Fibroblast of lung (primary cell): ENCODE measurements at regions not wholly inside any gene's neighbourhood (a gene's known extent, or its start where the extent isn't known, plus 50 kb on each side); places are given as distances from the start of the nearest gene placed in this dataset.

Source experiments
- EZH2 ChIP-seq: IDR thresholded peaks from 2 replicates; pipeline ENCODE4 v1.5.1; 2012; ENCODE audit warnings: low read length, control low read depth, mild to moderate bottlenecking; ENCODE audit errors: missing control alignments
- TF ChIP-seq, protein P1 (sequence below), 2 donors: IDR thresholded peaks in 1 of 2; conservative IDR thresholded peaks in 1 of 2; 1 replicate in 1 of 2; 2 replicates in 1 of 2; pipeline ENCODE4 v1.5.1; 2011 to 2012; ENCODE audit warnings: low read length in 2 of 2, control low read depth in 1 of 2, inconsistent platforms in 1 of 2, low read depth in 1 of 2, mild to moderate bottlenecking in 1 of 2

DNA sequence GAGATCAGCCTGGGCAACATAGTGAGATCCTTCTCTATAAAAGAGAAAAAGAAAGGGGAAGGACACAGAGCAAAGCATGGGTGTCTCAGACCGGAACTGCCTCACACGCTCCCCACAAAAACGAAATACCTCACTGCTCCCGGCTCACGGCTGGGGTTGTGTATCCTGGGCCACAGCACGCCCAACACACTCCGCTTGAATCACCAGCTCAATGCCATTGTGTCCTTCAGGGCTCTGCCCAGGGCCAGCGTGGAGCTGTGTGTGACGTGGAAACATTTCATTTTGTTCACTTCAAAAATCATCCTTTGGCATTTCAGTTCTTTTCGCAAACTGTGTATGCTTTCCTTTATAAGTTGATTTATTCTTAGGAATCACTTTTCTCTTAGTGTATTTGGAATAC lies 279.5 kb downstream of the IRX1 start:
- TF ChIP-seq, protein P1, sequence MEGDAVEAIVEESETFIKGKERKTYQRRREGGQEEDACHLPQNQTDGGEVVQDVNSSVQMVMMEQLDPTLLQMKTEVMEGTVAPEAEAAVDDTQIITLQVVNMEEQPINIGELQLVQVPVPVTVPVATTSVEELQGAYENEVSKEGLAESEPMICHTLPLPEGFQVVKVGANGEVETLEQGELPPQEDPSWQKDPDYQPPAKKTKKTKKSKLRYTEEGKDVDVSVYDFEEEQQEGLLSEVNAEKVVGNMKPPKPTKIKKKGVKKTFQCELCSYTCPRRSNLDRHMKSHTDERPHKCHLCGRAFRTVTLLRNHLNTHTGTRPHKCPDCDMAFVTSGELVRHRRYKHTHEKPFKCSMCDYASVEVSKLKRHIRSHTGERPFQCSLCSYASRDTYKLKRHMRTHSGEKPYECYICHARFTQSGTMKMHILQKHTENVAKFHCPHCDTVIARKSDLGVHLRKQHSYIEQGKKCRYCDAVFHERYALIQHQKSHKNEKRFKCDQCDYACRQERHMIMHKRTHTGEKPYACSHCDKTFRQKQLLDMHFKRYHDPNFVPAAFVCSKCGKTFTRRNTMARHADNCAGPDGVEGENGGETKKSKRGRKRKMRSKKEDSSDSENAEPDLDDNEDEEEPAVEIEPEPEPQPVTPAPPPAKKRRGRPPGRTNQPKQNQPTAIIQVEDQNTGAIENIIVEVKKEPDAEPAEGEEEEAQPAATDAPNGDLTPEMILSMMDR (conservative IDR thresholded peaks at IDR 0.05 in 1 of 2, IDR thresholded peaks at IDR 0.05 in 1 of 2; ENCODE audit: low read depth in 1 of 2, low read length in 2 of 2) = no peak
- TF ChIP-seq EZH2 = no peak
